Heart left ventricle (tissue), 13 donors: ENCODE measurements at regions not wholly inside any gene's neighbourhood (a gene's known extent, or its start where the extent isn't known, plus 50 kb on each side); places are given as distances from the start of the nearest gene placed in this dataset.

Source experiments
- POLR2A ChIP-seq, 2 donors: fragments of 450-650 bp; IDR thresholded peaks; one replicate each; pipeline ENCODE4 v1.6.1; 2017; ENCODE audit warnings: antibody characterized with exemption in 2 of 2, mild to moderate bottlenecking in 2 of 2, moderate library complexity in 2 of 2
- TF ChIP-seq, protein P1 (sequence below), 12 donors: fragments of 200-600 bp; sonication (generic) in 4 of 12; IDR thresholded peaks; one replicate each; pipeline versions ENCODE4 v1.5.0 to v1.8.0; 2018 to 2022; ENCODE audit warnings: antibody characterized with exemption in 12 of 12, mild to moderate bottlenecking in 5 of 12
- donor health status: ischemic (EF 13 %, LVEDD 7.1; RV severe dilation, severe dysfunction).
- donor health status: DM: no; HTN: yes; CAD: no.
- donor health status: DM: no; HTN: no; CAD: no.
- donor health status: ischemic (EF 25% LVEDD 6.9; RV normal size, moderate dysfunction).
- donor health status: ischemic (EF 25% LVEDD 5.7; RV mildly dilated, moderate dysfunction).
- donor health status: ischemic (EF 35%, LVEDD 5.7; RV mildly dilated, moderate dysfunction).
- donor health status: nonischemic (EF 11% LVEDD 7.7; RV severe dilation, severe dysfunction).
- donor health status: DM: yes; HTN: yes; CAD: no.
- donor health status: PGD.
- donor health status: ischemic (EF 29% LVEDD 5.4; RV normal size, mild dysfunction).
- donor health status: nonischemic (EF 23%, LVEDD 6.1; RV moderate dilation, normal function).

- TF ChIP-seq, protein P1, sequence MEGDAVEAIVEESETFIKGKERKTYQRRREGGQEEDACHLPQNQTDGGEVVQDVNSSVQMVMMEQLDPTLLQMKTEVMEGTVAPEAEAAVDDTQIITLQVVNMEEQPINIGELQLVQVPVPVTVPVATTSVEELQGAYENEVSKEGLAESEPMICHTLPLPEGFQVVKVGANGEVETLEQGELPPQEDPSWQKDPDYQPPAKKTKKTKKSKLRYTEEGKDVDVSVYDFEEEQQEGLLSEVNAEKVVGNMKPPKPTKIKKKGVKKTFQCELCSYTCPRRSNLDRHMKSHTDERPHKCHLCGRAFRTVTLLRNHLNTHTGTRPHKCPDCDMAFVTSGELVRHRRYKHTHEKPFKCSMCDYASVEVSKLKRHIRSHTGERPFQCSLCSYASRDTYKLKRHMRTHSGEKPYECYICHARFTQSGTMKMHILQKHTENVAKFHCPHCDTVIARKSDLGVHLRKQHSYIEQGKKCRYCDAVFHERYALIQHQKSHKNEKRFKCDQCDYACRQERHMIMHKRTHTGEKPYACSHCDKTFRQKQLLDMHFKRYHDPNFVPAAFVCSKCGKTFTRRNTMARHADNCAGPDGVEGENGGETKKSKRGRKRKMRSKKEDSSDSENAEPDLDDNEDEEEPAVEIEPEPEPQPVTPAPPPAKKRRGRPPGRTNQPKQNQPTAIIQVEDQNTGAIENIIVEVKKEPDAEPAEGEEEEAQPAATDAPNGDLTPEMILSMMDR (IDR thresholded peaks at IDR 0.05), result no peak
- no peak for TF ChIP-seq POLR2A (IDR thresholded peaks at IDR 0.05)
These were observed 55.3 kb upstream of the HAAO start for GRCh38 chr2:42847596-42848151.
